WI38 (cell line): ENCODE measurements at regions not wholly inside any gene's neighbourhood (a gene's known extent, or its start where the extent isn't known, plus 50 kb on each side); places are given as distances from the start of the nearest gene placed in this dataset.

Source experiments
- H3K4me3 ChIP-seq: 2 replicates; pipeline ENCODE4 v1.5.1; 2011; ENCODE audit warnings: low read depth, mild to moderate bottlenecking, control low read depth, low read length
- CTCF ChIP-seq: IDR thresholded peaks from 2 replicates; pipeline ENCODE4 v1.5.1; 2012; ENCODE audit warnings: low read depth, mild to moderate bottlenecking, control low read depth, low read length

GRCh38 chr9:109934136-109934856, 154.3 kb downstream of the PALM2AKAP2 start:
- TF ChIP-seq CTCF: no peak
- no peak overlapping the region for H3K4me3 ChIP-seq

GRCh38 chr9:109934857-109935215, 154.8 kb downstream of the PALM2AKAP2 start:
- no peak for TF ChIP-seq CTCF
- H3K4me3 ChIP-seq: no peak overlapping the region

- no peak for TF ChIP-seq CTCF
- H3K4me3 ChIP-seq: no peak overlapping the region
Observed at GRCh38 chr9:109935406-109936087, 155.5 kb downstream of the PALM2AKAP2 start.

- H3K4me3 ChIP-seq: no peak overlapping the region
- TF ChIP-seq CTCF: no peak
Observed at GRCh38 chr9:109937861-109938453, 158.0 kb downstream of the PALM2AKAP2 start.

GRCh38 chr9:109939698-109940342, 159.8 kb downstream of the PALM2AKAP2 start:
- no peak for TF ChIP-seq CTCF
- no peak overlapping the region for H3K4me3 ChIP-seq

- TF ChIP-seq CTCF: no peak
Observed at GRCh38 chr9:109940561-109940960, 160.6 kb downstream of the PALM2AKAP2 start.

GRCh38 chr9:109941771-109942170, 161.8 kb downstream of the PALM2AKAP2 start:
- H3K4me3 ChIP-seq: no peak overlapping the region
- TF ChIP-seq CTCF: no peak

More at GRCh38 chr9:109940561-109940960, 160.6 kb downstream of the PALM2AKAP2 start:
- H3K4me3 ChIP-seq: no peak overlapping the region
